Neural progenitor cell (in vitro differentiated cells): ENCODE measurements at regions not wholly inside any gene's neighbourhood (a gene's known extent, or its start where the extent isn't known, plus 50 kb on each side); places are given as distances from the start of the nearest gene placed in this dataset.
"Not testable (repeated sequence)": the region's sequence is repeated elsewhere in the genome, so short reads cannot be mapped to it uniquely, and the experiment has no call there.

Source experiments
- DNase-seq: peaks from one replicate; pipeline ENCODE4 v3.0.0-alpha.2; 2016; ENCODE audit warnings: low spot score
- H2AFZ ChIP-seq: fragments of 200-600 bp; sonication (generic); replicated peaks from 2 replicates; pipeline ENCODE4 v1.6.1; 2016; ENCODE audit warnings: antibody characterized with exemption
- H3F3A ChIP-seq: fragments of 200-600 bp; sonication (generic); 2 replicates; pipeline ENCODE4 v1.6.1; 2016; ENCODE audit warnings: antibody characterized with exemption, low read depth
- H3K27ac ChIP-seq: fragments of 200-600 bp; sonication (generic); 2 replicates; pipeline ENCODE4 v1.5.1; 2016; ENCODE audit warnings: mild to moderate bottlenecking
- H3K27me3 ChIP-seq: fragments of 200-600 bp; sonication (generic); 2 replicates; pipeline ENCODE4 v1.6.1; 2016; ENCODE audit warnings: mild to moderate bottlenecking, moderate library complexity
- H3K36me3 ChIP-seq: fragments of 200-600 bp; sonication (generic); 2 replicates; pipeline ENCODE4 v1.5.1; 2016
- H3K4me1 ChIP-seq: fragments of 200-600 bp; sonication (generic); 2 replicates; pipeline ENCODE4 v1.6.1; 2016; ENCODE audit warnings: mixed run types
- H3K4me2 ChIP-seq: fragments of 200-600 bp; sonication (generic); 2 replicates; pipeline ENCODE4 v1.6.1; 2016
- H3K4me3 ChIP-seq: fragments of 200-600 bp; sonication (generic); 2 replicates; pipeline ENCODE4 v1.5.1; 2016
- H3K79me2 ChIP-seq: fragments of 200-600 bp; sonication (generic); 2 replicates; pipeline ENCODE4 v1.6.1; 2016; ENCODE audit warnings: low read depth
- H3K9ac ChIP-seq: fragments of 200-600 bp; sonication (generic); 2 replicates; pipeline ENCODE4 v1.6.1; 2016
- H3K9me3 ChIP-seq: fragments of 200-600 bp; sonication (generic); 2 replicates; pipeline ENCODE4 v1.5.1; 2016; ENCODE audit warnings: low read depth
- H4K20me1 ChIP-seq: fragments of 200-600 bp; sonication (generic); 2 replicates; pipeline ENCODE4 v1.6.1; 2016; ENCODE audit warnings: low read depth
- H3K27ac Mint-ChIP-seq: 3 replicates; pipeline ENCODE4 v1.8.0; 2021; ENCODE audit warnings: mixed read lengths
- H3K27me3 Mint-ChIP-seq: 2 replicates; pipeline ENCODE4 v1.8.0; 2022; ENCODE audit warnings: low read depth, mild to moderate bottlenecking, inconsistent platforms, moderate library complexity, mixed read lengths; ENCODE audit not compliant: insufficient read depth
- H3K36me3 Mint-ChIP-seq: 3 replicates; pipeline ENCODE4 v1.8.0; 2021; ENCODE audit warnings: mixed read lengths
- H3K4me1 Mint-ChIP-seq: 3 replicates; pipeline ENCODE4 v1.8.0; 2021; ENCODE audit warnings: mixed read lengths
- H3K4me3 Mint-ChIP-seq: 3 replicates; pipeline ENCODE4 v1.8.0; 2021; ENCODE audit warnings: mild to moderate bottlenecking, moderate library complexity, mixed read lengths
- H3K9me3 Mint-ChIP-seq: 3 replicates; pipeline ENCODE4 v1.8.0; 2020; ENCODE audit warnings: mixed read lengths
- EZH2 ChIP-seq: fragments of 200-600 bp; sonication (generic); IDR thresholded peaks from 2 replicates; pipeline ENCODE4 v1.6.1; 2017; ENCODE audit warnings: antibody characterized with exemption, mild to moderate bottlenecking, moderate library complexity
- EZH2phosphoT487 ChIP-seq: fragments of 200-600 bp; sonication (generic); IDR thresholded peaks from 2 replicates; pipeline ENCODE4 v1.6.1; 2017; ENCODE audit warnings: antibody characterized with exemption
- TF ChIP-seq, protein P1 (sequence below): fragments of 200-600 bp; sonication (generic); IDR thresholded peaks from 2 replicates; pipeline ENCODE4 v1.5.1; 2017; ENCODE audit warnings: antibody characterized with exemption, mild to moderate bottlenecking

DNA sequence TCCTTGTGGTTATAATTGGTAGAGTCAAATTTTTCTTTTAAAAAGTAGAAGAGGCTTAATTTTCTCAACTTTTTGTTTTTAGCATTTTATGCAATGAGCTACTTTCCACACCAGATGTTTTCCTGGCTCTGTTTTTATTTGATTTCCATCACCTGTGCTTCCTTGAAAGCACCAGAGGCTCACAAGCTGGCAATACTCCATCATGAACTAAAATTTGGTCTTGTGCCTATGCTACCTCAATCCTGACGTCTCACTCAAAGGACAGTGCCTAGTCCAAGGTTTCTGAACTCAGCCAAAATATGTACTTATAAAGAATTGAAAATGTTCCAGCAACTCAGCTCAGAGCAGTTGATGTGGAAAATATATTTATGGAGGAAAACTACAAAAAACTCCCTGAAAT lies 914.0 kb upstream of the PRKX start:
- Histone ChIP-seq H3K27ac (no peak overlapping the region), H4K20me1 (no peaks in the 10 kb centered on the region), H3K4me2 (no peak overlapping the region), H3K79me2 (no peaks in the 10 kb centered on the region), H3K4me1 (peaks cover 8% of the 10 kb centered on the region), H3K4me3 (no peak overlapping the region), H3K9me3 (no peaks in the 10 kb centered on the region), H3F3A (peaks cover 8% of the 10 kb centered on the region), H2AFZ (no peak overlapping the region), H3K9ac (no peak overlapping the region), H3K27me3 (no peaks in the 10 kb centered on the region), H3K36me3 (no peaks in the 10 kb centered on the region)
- peaks cover 4% of the 10 kb centered on the region for H3K4me1 Mint-ChIP-seq
- H3K4me3 Mint-ChIP-seq: no peak overlapping the region
- no peak for DNase-seq
- peaks cover 2% of the 10 kb centered on the region for H3K36me3 Mint-ChIP-seq
- no peaks in the 10 kb centered on the region for H3K27me3 Mint-ChIP-seq
- no peak overlapping the region for H3K27ac Mint-ChIP-seq
- no peak for TF ChIP-seq EZH2
- H3K9me3 Mint-ChIP-seq: peaks cover 4% of the 10 kb centered on the region

DNA sequence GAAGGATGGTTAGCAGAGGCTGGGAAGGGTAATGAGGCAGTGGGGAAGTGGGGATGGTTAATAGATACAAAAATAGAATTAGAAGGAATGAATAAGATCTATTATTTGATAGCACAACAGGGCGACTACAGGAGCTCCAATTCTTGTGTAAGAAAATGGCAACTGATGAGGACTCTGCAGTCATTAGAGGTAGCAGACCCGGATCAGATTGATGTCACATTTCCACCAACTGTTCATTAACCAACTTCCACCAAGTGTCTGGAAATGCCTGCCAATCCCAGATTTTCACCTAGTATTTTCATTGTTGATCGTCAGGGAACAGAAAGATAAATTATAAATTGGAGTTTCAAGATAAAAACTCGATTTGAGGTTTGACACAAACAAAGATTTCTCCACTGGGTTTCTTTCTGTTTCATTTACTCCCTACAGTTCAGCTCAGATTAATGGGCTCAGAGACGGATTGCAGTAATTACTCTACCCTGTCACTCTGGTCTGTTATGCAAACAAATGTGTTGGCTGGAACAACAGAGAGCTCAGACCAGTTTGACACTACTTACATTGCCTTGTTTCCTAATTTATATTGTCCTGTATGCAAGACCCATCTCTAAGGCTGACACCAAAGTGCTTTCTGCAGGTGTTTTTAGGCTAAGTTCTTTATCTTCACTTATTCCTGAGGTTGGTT lies 909.2 kb upstream of the PRKX start:
- Mint-ChIP-seq H3K27ac (no peak overlapping the region), H3K27me3 (no peaks in the 10 kb centered on the region), H3K36me3 (no peaks in the 10 kb centered on the region), H3K4me3 (no peak overlapping the region), H3K4me1 (peaks cover 9% of the 10 kb centered on the region), H3K9me3 (peaks cover 4% of the 10 kb centered on the region)
- Histone ChIP-seq H3K27ac (peak overlapping the region; percentile 2), H3K79me2 (no peaks in the 10 kb centered on the region), H3K4me1 (peaks cover 13% of the 10 kb centered on the region), H2AFZ (no peak overlapping the region), H3K27me3 (no peaks in the 10 kb centered on the region), H3K4me3 (no peak overlapping the region), H3K9me3 (no peaks in the 10 kb centered on the region), H3F3A (peaks cover 11% of the 10 kb centered on the region), H3K4me2 (peak overlapping the region; percentile 12), H3K36me3 (no peaks in the 10 kb centered on the region), H4K20me1 (no peaks in the 10 kb centered on the region), H3K9ac (no peak overlapping the region)
- TF ChIP-seq EZH2: no peak
- no peak for TF ChIP-seq EZH2phosphoT487
- TF ChIP-seq, protein P1, sequence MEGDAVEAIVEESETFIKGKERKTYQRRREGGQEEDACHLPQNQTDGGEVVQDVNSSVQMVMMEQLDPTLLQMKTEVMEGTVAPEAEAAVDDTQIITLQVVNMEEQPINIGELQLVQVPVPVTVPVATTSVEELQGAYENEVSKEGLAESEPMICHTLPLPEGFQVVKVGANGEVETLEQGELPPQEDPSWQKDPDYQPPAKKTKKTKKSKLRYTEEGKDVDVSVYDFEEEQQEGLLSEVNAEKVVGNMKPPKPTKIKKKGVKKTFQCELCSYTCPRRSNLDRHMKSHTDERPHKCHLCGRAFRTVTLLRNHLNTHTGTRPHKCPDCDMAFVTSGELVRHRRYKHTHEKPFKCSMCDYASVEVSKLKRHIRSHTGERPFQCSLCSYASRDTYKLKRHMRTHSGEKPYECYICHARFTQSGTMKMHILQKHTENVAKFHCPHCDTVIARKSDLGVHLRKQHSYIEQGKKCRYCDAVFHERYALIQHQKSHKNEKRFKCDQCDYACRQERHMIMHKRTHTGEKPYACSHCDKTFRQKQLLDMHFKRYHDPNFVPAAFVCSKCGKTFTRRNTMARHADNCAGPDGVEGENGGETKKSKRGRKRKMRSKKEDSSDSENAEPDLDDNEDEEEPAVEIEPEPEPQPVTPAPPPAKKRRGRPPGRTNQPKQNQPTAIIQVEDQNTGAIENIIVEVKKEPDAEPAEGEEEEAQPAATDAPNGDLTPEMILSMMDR: no peak
- DNase-seq: peak; percentile 48

- not testable (repeated sequence) for H3K4me3 ChIP-seq, H3K27me3 ChIP-seq, H3K27ac Mint-ChIP-seq, H3K36me3 ChIP-seq, H3K36me3 Mint-ChIP-seq, H3K9ac ChIP-seq, H2AFZ ChIP-seq, H3F3A ChIP-seq, H3K4me1 ChIP-seq, DNase-seq, H3K4me2 ChIP-seq, H3K4me3 Mint-ChIP-seq, H3K27me3 Mint-ChIP-seq, H3K27ac ChIP-seq, H4K20me1 ChIP-seq, H3K9me3 ChIP-seq, H3K79me2 ChIP-seq
- H3K9me3 Mint-ChIP-seq: peaks cover 20% of the 10 kb centered on the region
- peaks cover 10% of the 10 kb centered on the region for H3K4me1 Mint-ChIP-seq
Measured at GRCh38 chrX:4613651-4614050, 900.2 kb upstream of the PRKX start.

- Histone ChIP-seq H3K9ac (no peak overlapping the region), H2AFZ (no peak overlapping the region), H3K4me2 (no peak overlapping the region), H3K9me3 (no peaks in the 10 kb centered on the region), H4K20me1 (no peaks in the 10 kb centered on the region), H3K27me3 (no peaks in the 10 kb centered on the region), H3K4me1 (no peaks in the 10 kb centered on the region), H3F3A (no peaks in the 10 kb centered on the region), H3K79me2 (no peaks in the 10 kb centered on the region), H3K36me3 (no peaks in the 10 kb centered on the region), H3K27ac (no peak overlapping the region), H3K4me3 (no peak overlapping the region)
- H3K4me1 Mint-ChIP-seq: peaks cover 9% of the 10 kb centered on the region
- no peak overlapping the region for H3K27ac Mint-ChIP-seq
- DNase-seq: no peak
- H3K4me3 Mint-ChIP-seq: no peak overlapping the region
- TF ChIP-seq EZH2phosphoT487 (no peak), EZH2 (no peak)
- TF ChIP-seq, protein P1: no peak
- peaks cover 5% of the 10 kb centered on the region for H3K9me3 Mint-ChIP-seq
- H3K36me3 Mint-ChIP-seq: no peaks in the 10 kb centered on the region
- no peaks in the 10 kb centered on the region for H3K27me3 Mint-ChIP-seq
Measured at GRCh38 chrX:4588893-4589292, 875.4 kb upstream of the PRKX start.
